22Rv1 (cell line): ENCODE measurements at regions not wholly inside any gene's neighbourhood (a gene's known extent, or its start where the extent isn't known, plus 50 kb on each side); places are given as distances from the start of the nearest gene placed in this dataset.

Experiments
- CTCF ChIP-seq: fragments of 450-650 bp; IDR thresholded peaks from 2 replicates; pipeline ENCODE4 v1.5.1; 2017; ENCODE audit warnings: mild to moderate bottlenecking
- ZFX ChIP-seq: fragments of 450-650 bp; IDR thresholded peaks from 2 replicates; pipeline ENCODE4 v1.6.1; 2017; ENCODE audit warnings: antibody characterized with exemption, borderline replicate concordance

- TF ChIP-seq CTCF (no peak), ZFX (no peak)
Measured at GRCh38 chr1:242946206-242946605, 308.9 kb downstream of the CEP170 start.
